Hepatocyte (in vitro differentiated cells): ENCODE measurements at regions not wholly inside any gene's neighbourhood (a gene's known extent, or its start where the extent isn't known, plus 50 kb on each side); places are given as distances from the start of the nearest gene placed in this dataset.

ENCODE experiments used
- CTCF ChIP-seq: fragments of 200-600 bp; sonication (generic); IDR thresholded peaks from 2 replicates; pipeline ENCODE4 v1.5.1; 2016; ENCODE audit warnings: antibody characterized with exemption, mild to moderate bottlenecking; ENCODE audit not compliant: poor library complexity
- EZH2phosphoT487 ChIP-seq: fragments of 200-600 bp; sonication (generic); IDR thresholded peaks from one replicate; pipeline ENCODE4 v1.6.1; 2018; ENCODE audit warnings: antibody characterized with exemption, mild to moderate bottlenecking, low read depth, moderate library complexity; ENCODE audit not compliant: unreplicated experiment, severe bottlenecking

GRCh38 chr20:6868861-6869260 lies 101.4 kb downstream of the BMP2 start:
- TF ChIP-seq CTCF (no peak), EZH2phosphoT487 (no peak)
